ENCODE measurements at regions not wholly inside any gene's neighbourhood (a gene's known extent, or its start where the extent isn't known, plus 50 kb on each side); places are given as distances from the start of the nearest gene placed in this dataset.

DNA sequence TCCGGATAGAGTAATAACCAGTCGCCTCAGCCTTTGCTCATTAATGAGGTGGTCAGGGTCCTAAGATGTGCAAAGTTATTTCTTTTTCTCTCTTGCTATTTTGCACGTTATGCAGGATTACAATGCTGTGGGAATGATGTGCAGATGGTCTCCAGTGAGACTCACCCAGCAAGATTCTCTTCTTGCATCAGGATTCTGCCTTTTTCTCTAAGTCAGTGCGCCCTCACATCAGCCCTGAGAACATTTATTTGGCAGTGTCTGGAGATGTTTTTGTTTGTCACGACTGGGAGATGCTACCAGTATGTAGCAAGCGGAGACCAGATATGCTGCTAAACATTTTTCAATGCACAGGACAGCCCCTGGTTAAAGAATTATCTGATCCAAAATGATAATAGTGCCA, 280.3 kb upstream of the WWC1 start:
- ChIA-PET POLR2A (no interaction called here), CTCF (no interaction called here)
- TF ChIP-seq, protein P1, sequence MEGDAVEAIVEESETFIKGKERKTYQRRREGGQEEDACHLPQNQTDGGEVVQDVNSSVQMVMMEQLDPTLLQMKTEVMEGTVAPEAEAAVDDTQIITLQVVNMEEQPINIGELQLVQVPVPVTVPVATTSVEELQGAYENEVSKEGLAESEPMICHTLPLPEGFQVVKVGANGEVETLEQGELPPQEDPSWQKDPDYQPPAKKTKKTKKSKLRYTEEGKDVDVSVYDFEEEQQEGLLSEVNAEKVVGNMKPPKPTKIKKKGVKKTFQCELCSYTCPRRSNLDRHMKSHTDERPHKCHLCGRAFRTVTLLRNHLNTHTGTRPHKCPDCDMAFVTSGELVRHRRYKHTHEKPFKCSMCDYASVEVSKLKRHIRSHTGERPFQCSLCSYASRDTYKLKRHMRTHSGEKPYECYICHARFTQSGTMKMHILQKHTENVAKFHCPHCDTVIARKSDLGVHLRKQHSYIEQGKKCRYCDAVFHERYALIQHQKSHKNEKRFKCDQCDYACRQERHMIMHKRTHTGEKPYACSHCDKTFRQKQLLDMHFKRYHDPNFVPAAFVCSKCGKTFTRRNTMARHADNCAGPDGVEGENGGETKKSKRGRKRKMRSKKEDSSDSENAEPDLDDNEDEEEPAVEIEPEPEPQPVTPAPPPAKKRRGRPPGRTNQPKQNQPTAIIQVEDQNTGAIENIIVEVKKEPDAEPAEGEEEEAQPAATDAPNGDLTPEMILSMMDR (IDR thresholded peaks at IDR 0.05; ENCODE audit: control extremely low read depth, extremely low read depth, low read depth, missing control alignments): no peak
- DNase-seq (ENCODE audit: extremely low spot score): no peak

DNA sequence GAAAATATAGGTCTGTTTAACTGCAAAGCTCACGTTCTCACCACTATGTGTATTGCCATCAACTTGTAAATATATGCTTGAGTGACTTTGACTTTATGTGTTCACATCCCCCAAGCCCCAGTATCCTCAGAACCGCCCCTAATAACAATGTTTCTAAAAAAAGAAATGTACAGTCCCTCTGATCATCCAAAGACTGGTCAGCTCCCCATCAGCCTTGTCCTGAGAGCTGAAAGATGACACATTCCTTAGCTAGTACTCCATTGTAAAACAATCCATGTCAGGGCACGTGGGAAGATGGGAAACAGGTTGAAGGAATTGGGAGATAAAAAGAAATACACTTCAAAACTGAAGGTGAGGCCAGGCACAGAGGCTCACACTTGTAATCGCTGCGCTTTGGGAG, 279.4 kb upstream of the WWC1 start:
- ChIA-PET CTCF (no interaction called here), POLR2A (no interaction called here)
- TF ChIP-seq, protein P1 (IDR thresholded peaks at IDR 0.05; ENCODE audit: control extremely low read depth, extremely low read depth, low read depth, missing control alignments): no peak
- no peak for DNase-seq (ENCODE audit: extremely low spot score)

DNA sequence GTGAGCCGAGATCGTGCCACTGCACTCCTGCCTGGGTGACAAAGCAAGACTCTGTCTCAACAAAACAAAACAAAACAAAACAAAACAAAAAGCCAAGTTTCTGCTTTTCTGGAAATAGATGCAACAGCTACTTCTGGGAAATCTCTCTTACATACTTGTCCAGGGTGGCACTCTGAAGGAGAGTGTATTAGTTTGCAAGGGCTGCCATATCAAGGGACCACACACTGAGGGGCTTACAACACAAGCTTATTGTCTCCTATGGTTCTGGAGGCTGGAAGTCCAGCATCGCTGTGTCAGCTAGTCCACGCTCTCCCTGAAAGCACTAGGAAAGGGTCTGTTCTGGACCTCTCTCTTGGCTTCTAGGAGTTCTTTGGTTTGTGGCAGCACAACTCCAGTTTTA, 277.9 kb upstream of the WWC1 start:
- POLR2A ChIA-PET: no interaction called here
- TF ChIP-seq, protein P1 (IDR thresholded peaks at IDR 0.05; ENCODE audit: control extremely low read depth, extremely low read depth, low read depth, missing control alignments): no peak
- CTCF ChIA-PET: interaction anchor here (0.5 to 2.3 kb wide), 3 partner anchors 14 to 438 kb away, joined by 3 to 8 read pairs (median 3); no protein-coding TSS in a partner anchor
- DNase-seq (ENCODE audit: extremely low spot score): no peak

DNA sequence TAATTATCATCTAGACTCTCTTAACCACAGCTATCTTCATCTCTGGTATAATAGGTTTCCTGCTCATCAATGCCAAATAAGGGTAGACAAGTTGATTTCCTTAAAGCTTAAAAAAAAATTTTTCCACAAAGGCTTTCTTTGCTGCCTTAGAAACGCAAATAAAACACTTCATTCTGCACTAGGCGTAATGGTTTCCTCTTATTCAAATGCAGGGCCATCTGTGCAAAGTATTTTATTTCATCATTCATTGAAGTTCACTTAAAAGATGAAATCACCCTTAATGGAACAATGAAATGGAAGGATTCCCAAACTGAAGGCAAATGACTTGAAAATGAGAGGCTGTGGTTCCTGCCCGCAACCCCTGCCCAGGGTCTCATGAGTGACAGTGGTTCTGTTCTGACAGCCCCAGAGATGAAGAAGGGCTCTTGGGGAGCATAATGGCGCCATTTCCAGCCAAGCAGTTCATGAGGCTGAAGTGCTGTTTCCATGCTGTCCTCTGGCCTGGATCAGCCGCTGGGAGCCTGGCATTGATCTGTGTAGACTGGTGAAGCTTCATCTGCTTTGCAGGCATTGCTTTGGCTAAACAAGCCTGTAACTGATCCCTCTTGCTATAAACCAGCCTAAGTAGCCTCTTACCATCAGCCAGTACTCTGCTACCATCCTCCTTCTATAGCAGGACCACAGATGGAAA, 276.9 kb upstream of the WWC1 start:
- ChIA-PET POLR2A (no interaction called here), CTCF (interaction anchor here (2.3 kb wide), 1 partner anchor 13 kb away, joined by 8 read pairs; no protein-coding TSS in a partner anchor)
- TF ChIP-seq, protein P1 (IDR thresholded peaks at IDR 0.05; ENCODE audit: control extremely low read depth, extremely low read depth, low read depth, missing control alignments): no peak
- no peak for DNase-seq (ENCODE audit: extremely low spot score)

DNA sequence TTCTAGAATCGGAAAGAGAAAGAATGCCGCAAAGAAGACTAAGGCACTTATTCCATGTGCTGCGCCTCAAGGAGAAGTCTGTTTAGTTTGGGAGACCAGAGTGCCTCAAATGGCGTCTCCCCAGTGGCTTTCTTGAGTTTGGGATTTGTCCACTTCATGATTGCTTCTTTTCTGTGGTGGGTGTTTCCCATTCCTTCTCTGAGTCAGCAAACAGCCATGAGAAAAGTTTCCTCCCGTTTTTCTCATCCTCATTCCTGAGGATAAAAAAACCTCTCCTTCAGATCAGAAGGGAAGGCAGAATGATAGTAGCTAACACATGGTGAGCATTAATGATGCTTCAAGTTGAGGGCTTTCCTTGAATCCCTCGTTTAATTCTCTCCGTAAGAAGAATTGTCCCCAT, 275.9 kb upstream of the WWC1 start:
- DNase-seq (ENCODE audit: extremely low spot score): no peak
- TF ChIP-seq, protein P1 (IDR thresholded peaks at IDR 0.05; ENCODE audit: control extremely low read depth, extremely low read depth, low read depth, missing control alignments): no peak
- POLR2A ChIA-PET: no interaction called here
- CTCF ChIA-PET: interaction anchor here (1.0 to 2.3 kb wide), 2 partner anchors 9 to 12 kb away, joined by 3 to 8 read pairs; no protein-coding TSS in a partner anchor

DNA sequence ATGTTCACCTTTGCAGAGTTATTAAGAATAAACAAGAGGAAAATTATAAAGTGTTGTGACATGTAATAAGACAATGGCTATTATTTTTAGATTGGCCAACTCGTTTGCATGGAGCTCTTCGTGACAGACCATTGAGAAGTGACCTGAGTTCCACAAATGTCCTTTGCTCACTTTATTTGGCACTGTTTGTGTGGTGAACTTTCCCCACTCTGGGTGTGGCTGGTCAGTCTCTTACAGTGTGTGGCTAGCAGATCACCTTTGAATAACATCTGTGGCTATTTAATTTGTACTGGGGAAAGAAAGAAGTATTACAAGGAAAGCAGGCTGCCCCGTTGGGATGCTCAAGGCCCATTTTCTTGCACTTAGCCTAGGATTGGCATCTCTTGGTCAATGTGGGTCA, 274.1 kb upstream of the WWC1 start:
- ChIA-PET POLR2A (no interaction called here), CTCF (no interaction called here)
- DNase-seq (ENCODE audit: extremely low spot score): no peak
- TF ChIP-seq, protein P1 (IDR thresholded peaks at IDR 0.05; ENCODE audit: control extremely low read depth, extremely low read depth, low read depth, missing control alignments): no peak

Data from GM10248 (cell line).